Liver (tissue), 8 donors: ENCODE measurements at regions not wholly inside any gene's neighbourhood (a gene's known extent, or its start where the extent isn't known, plus 50 kb on each side); places are given as distances from the start of the nearest gene placed in this dataset.

Experiments
- DNase-seq: peaks from one replicate; pipeline ENCODE4 v3.0.0-alpha.2; 2017; ENCODE audit warnings: low spot score
- H3K27ac ChIP-seq, 2 donors: one replicate each; pipeline ENCODE4 v1.7.0; 2013; ENCODE audit warnings: inconsistent platforms in 2 of 2, low read length in 2 of 2, control low read depth in 1 of 2, low read depth in 1 of 2, mild to moderate bottlenecking in 1 of 2
- H3K27me3 ChIP-seq, 4 donors: one replicate each; pipeline versions ENCODE4 v1.6.1 to v1.7.0; 2013; ENCODE audit warnings: low read length in 3 of 4, inconsistent platforms in 1 of 4, mild to moderate bottlenecking in 1 of 4, moderate library complexity in 1 of 4; ENCODE audit not compliant: control insufficient read depth in 4 of 4, insufficient read depth in 4 of 4
- H3K36me3 ChIP-seq, 4 donors: one replicate each; pipeline versions ENCODE4 v1.6.1 to v1.7.0; 2013; ENCODE audit warnings: low read length in 3 of 4, mild to moderate bottlenecking in 3 of 4, low read depth in 1 of 4, moderate library complexity in 1 of 4; ENCODE audit not compliant: control insufficient read depth in 4 of 4, insufficient read depth in 3 of 4
- H3K4me1 ChIP-seq, 4 donors: one replicate each; pipeline versions ENCODE4 v1.6.1 to v1.7.0; 2013; ENCODE audit warnings: low read length in 3 of 4, mild to moderate bottlenecking in 3 of 4, moderate library complexity in 1 of 4; ENCODE audit not compliant: control insufficient read depth in 4 of 4, insufficient read depth in 4 of 4
- H3K4me3 ChIP-seq, 3 donors: one replicate each; pipeline versions ENCODE4 v1.6.1 to v1.7.0; 2013; ENCODE audit warnings: low read length in 3 of 3, control low read depth in 1 of 3, low read depth in 1 of 3, mild to moderate bottlenecking in 1 of 3
- H3K9ac ChIP-seq, 2 donors: one replicate each; pipeline ENCODE4 v1.7.0; 2013; ENCODE audit warnings: low read length in 2 of 2, mild to moderate bottlenecking in 2 of 2, moderate library complexity in 2 of 2, control low read depth in 1 of 2, low read depth in 1 of 2
- H3K9me3 ChIP-seq, 4 donors: one replicate each; pipeline versions ENCODE4 v1.6.1 to v1.7.0; 2013; ENCODE audit warnings: low read length in 3 of 4; ENCODE audit not compliant: control insufficient read depth in 4 of 4
- CTCF ChIP-seq: fragments of 150-350 bp; IDR thresholded peaks from 2 replicates; pipeline ENCODE4 v1.5.1; 2017; ENCODE audit warnings: improper control_type of control experiment, low read depth, low read length; ENCODE audit not compliant: missing input control
- EGR1 ChIP-seq, 2 donors: IDR thresholded peaks; 2 replicates each; pipeline ENCODE4 v1.6.1; 2016 to 2018; ENCODE audit warnings: antibody characterized with exemption in 2 of 2, low read depth in 2 of 2
- FOXA1 ChIP-seq: IDR thresholded peaks from 2 replicates; pipeline ENCODE4 v1.6.1; 2016; ENCODE audit warnings: antibody characterized with exemption
- FOXA2 ChIP-seq: IDR thresholded peaks from 2 replicates; pipeline ENCODE4 v1.6.1; 2016; ENCODE audit warnings: antibody characterized with exemption
- GABPA ChIP-seq, 2 donors: IDR thresholded peaks in 1 of 2; conservative IDR thresholded peaks in 1 of 2; 2 replicates each; pipeline ENCODE4 v1.6.1; 2016; ENCODE audit warnings: antibody characterized with exemption in 2 of 2, mild to moderate bottlenecking in 1 of 2, moderate library complexity in 1 of 2
- HNF4A ChIP-seq, 2 donors: conservative IDR thresholded peaks; 2 replicates each; pipeline ENCODE4 v1.6.1; 2016; ENCODE audit warnings: antibody characterized with exemption in 2 of 2, mild to moderate bottlenecking in 2 of 2
- HNF4G ChIP-seq: IDR thresholded peaks from 2 replicates; pipeline ENCODE4 v1.6.1; 2016; ENCODE audit warnings: antibody characterized with exemption
- JUND ChIP-seq, 2 donors: IDR thresholded peaks; 2 replicates each; pipeline ENCODE4 v1.6.1; 2016; ENCODE audit warnings: antibody characterized with exemption in 2 of 2
- MAX ChIP-seq: IDR thresholded peaks from 2 replicates; pipeline ENCODE4 v1.6.1; 2016; ENCODE audit warnings: antibody characterized with exemption
- NR2F2 ChIP-seq: IDR thresholded peaks from 2 replicates; pipeline ENCODE4 v1.6.1; 2016; ENCODE audit warnings: antibody characterized with exemption
- RAD21 ChIP-seq, 2 donors: IDR thresholded peaks; 2 replicates each; pipeline ENCODE4 v1.6.1; 2016; ENCODE audit warnings: antibody characterized with exemption in 2 of 2, mild to moderate bottlenecking in 2 of 2
- RXRA ChIP-seq, 2 donors: IDR thresholded peaks; 2 replicates each; pipeline ENCODE4 v1.6.1; 2017 to 2018; ENCODE audit warnings: antibody characterized with exemption in 2 of 2, mild to moderate bottlenecking in 1 of 2
- SP1 ChIP-seq: IDR thresholded peaks from 2 replicates; pipeline ENCODE4 v1.6.1; 2018; ENCODE audit warnings: antibody characterized with exemption, mild to moderate bottlenecking
- TAF1 ChIP-seq: conservative IDR thresholded peaks from 2 replicates; pipeline ENCODE4 v1.6.1; 2016; ENCODE audit warnings: antibody characterized with exemption, mild to moderate bottlenecking
- YY1 ChIP-seq: IDR thresholded peaks from 2 replicates; pipeline ENCODE4 v1.6.1; 2016; ENCODE audit warnings: antibody characterized with exemption, mild to moderate bottlenecking
- WGBS: extraction: QIAGEN DNeasy Blood & Tissue Kit; methylation state at CpG from one replicate; pipeline ENCODE4 v1.1.7; 2013; 5-methylcytosine and 5-hydroxymethylcytosine counted together
- TF ChIP-seq, protein P1 (sequence below): IDR thresholded peaks from 2 replicates; pipeline ENCODE4 v1.6.1; 2016; ENCODE audit warnings: antibody characterized with exemption
- TF ChIP-seq, protein P2 (sequence below): IDR thresholded peaks from 2 replicates; pipeline ENCODE4 v1.6.1; 2016; ENCODE audit warnings: antibody characterized with exemption
- donor health status: healthy.
- donor health status: healthy.
- donor health status: healthy.
- donor health status: healthy.
- donor health status: healthy.

GRCh38 chr13:106911627-106912026, 343.7 kb upstream of the ARGLU1 start:
- TF ChIP-seq RXRA (IDR thresholded peaks at IDR 0.05) (no peak), MAX (no peak), CTCF (no peak), FOXA1 (no peak), YY1 (no peak), NR2F2 (no peak), FOXA2 (no peak), JUND (IDR thresholded peaks at IDR 0.05) (no peak), HNF4G (no peak), TAF1 (no peak), HNF4A (conservative IDR thresholded peaks at IDR 0.05) (no peak), EGR1 (IDR thresholded peaks at IDR 0.05; ENCODE audit: low read depth in 2 of 2) (no peak)
- TF ChIP-seq, protein P1, sequence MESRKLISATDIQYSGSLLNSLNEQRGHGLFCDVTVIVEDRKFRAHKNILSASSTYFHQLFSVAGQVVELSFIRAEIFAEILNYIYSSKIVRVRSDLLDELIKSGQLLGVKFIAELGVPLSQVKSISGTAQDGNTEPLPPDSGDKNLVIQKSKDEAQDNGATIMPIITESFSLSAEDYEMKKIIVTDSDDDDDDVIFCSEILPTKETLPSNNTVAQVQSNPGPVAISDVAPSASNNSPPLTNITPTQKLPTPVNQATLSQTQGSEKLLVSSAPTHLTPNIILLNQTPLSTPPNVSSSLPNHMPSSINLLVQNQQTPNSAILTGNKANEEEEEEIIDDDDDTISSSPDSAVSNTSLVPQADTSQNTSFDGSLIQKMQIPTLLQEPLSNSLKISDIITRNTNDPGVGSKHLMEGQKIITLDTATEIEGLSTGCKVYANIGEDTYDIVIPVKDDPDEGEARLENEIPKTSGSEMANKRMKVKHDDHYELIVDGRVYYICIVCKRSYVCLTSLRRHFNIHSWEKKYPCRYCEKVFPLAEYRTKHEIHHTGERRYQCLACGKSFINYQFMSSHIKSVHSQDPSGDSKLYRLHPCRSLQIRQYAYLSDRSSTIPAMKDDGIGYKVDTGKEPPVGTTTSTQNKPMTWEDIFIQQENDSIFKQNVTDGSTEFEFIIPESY, result no peak
- no peak overlapping the region for H3K9ac ChIP-seq

GRCh38 chr13:106911020-106911419, 343.1 kb upstream of the ARGLU1 start:
- H3K36me3 ChIP-seq, result no peaks in the 10 kb centered on the region
- no peaks in the 10 kb centered on the region for H3K27me3 ChIP-seq
- 74% methylated on average over 5 of the region's 5 CpGs for WGBS
- H3K9ac ChIP-seq, result no peak overlapping the region
- H3K4me3 ChIP-seq, result no peak overlapping the region
- no peaks in the 10 kb centered on the region for H3K9me3 ChIP-seq
- no peak overlapping the region for H3K27ac ChIP-seq
- DNase-seq, result no peak
- TF ChIP-seq MAX, result no peak
- TF ChIP-seq NR2F2, result no peak
- TF ChIP-seq SP1, result no peak
- H3K4me1 ChIP-seq, result no peaks in the 10 kb centered on the region

More at GRCh38 chr13:106911627-106912026, 343.7 kb upstream of the ARGLU1 start:
- H3K9me3 ChIP-seq, result no peaks in the 10 kb centered on the region
- H3K36me3 ChIP-seq, result no peaks in the 10 kb centered on the region
- no peak overlapping the region for H3K4me3 ChIP-seq
- no peak for DNase-seq
- whole genome bisulfite sequencing, result 81% methylated on average over 4 of the region's 4 CpGs
- no peak overlapping the region for H3K27ac ChIP-seq
- no peaks in the 10 kb centered on the region for H3K27me3 ChIP-seq
- H3K4me1 ChIP-seq, result no peaks in the 10 kb centered on the region

- DNase-seq, result no peak
- H3K27ac ChIP-seq, result no peak overlapping the region
- no peaks in the 10 kb centered on the region for H3K9me3 ChIP-seq
- no peaks in the 10 kb centered on the region for H3K27me3 ChIP-seq
- H3K4me3 ChIP-seq, result no peak overlapping the region
- H3K36me3 ChIP-seq, result no peaks in the 10 kb centered on the region
- H3K9ac ChIP-seq, result no peak overlapping the region
- WGBS, result 76% methylated on average over 13 of the region's 13 CpGs
- no peaks in the 10 kb centered on the region for H3K4me1 ChIP-seq
- no peak for TF ChIP-seq GABPA (IDR thresholded peaks at IDR 0.05 in 1 of 2, conservative IDR thresholded peaks at IDR 0.05 in 1 of 2)
- TF ChIP-seq RXRA (IDR thresholded peaks at IDR 0.05), result no peak
- TF ChIP-seq SP1, result no peak
- TF ChIP-seq CTCF, result no peak
- no peak for TF ChIP-seq NR2F2
- TF ChIP-seq, protein P2, sequence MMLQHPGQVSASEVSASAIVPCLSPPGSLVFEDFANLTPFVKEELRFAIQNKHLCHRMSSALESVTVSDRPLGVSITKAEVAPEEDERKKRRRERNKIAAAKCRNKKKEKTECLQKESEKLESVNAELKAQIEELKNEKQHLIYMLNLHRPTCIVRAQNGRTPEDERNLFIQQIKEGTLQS, result no peak
- no peak for TF ChIP-seq EGR1 (IDR thresholded peaks at IDR 0.05; ENCODE audit: low read depth in 2 of 2)
- TF ChIP-seq RAD21 (IDR thresholded peaks at IDR 0.05), result no peak
- no peak for TF ChIP-seq FOXA2
- no peak for TF ChIP-seq JUND (IDR thresholded peaks at IDR 0.05)
- no peak for TF ChIP-seq YY1
- TF ChIP-seq HNF4G, result no peak
These were observed 338.6 kb upstream of the ARGLU1 start for GRCh38 chr13:106906426-106906996.
